Keratinocyte (primary cell): ENCODE measurements at regions not wholly inside any gene's neighbourhood (a gene's known extent, or its start where the extent isn't known, plus 50 kb on each side); places are given as distances from the start of the nearest gene placed in this dataset.

Experiments
- EZH2 ChIP-seq: IDR thresholded peaks from one replicate; pipeline ENCODE4 v1.6.1; 2012; ENCODE audit warnings: inconsistent platforms, mild to moderate bottlenecking, low read length, moderate library complexity
- TF ChIP-seq, protein P1 (sequence below), 3 experiments: IDR thresholded peaks in 1 of 3; conservative IDR thresholded peaks in 1 of 3; optimal IDR thresholded peaks in 1 of 3; 2 replicates in 2 of 3; 3 replicates in 1 of 3; pipeline versions ENCODE3 to v1.5.1; 2011; ENCODE audit warnings: low read length in 3 of 3, mild to moderate bottlenecking in 3 of 3, moderate library complexity in 2 of 3, control low read depth in 1 of 3, inconsistent platforms in 1 of 3; ENCODE audit not compliant: insufficient read depth in 2 of 3; ENCODE audit errors: extremely low read depth in 1 of 3

DNA sequence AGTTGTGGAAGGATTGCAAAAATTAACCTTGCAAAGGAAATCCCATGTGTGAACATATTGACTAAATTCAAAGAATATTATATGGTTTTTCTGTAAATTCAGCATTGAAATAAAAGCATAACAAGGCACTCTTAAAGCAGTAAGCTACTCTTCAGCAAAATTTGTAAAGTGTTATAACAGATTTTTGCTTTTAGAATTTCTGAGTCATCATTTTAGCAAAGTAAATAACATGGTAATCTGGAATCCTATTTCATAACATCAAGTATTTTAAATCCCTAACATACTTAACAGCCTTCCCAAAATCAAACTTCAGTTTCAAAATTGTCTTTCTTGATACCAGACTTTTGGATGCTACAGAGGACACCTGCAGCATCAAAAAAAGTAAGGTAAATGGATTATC lies 436.0 kb upstream of the CDH9 start:
- no peak for TF ChIP-seq EZH2
- TF ChIP-seq, protein P1, sequence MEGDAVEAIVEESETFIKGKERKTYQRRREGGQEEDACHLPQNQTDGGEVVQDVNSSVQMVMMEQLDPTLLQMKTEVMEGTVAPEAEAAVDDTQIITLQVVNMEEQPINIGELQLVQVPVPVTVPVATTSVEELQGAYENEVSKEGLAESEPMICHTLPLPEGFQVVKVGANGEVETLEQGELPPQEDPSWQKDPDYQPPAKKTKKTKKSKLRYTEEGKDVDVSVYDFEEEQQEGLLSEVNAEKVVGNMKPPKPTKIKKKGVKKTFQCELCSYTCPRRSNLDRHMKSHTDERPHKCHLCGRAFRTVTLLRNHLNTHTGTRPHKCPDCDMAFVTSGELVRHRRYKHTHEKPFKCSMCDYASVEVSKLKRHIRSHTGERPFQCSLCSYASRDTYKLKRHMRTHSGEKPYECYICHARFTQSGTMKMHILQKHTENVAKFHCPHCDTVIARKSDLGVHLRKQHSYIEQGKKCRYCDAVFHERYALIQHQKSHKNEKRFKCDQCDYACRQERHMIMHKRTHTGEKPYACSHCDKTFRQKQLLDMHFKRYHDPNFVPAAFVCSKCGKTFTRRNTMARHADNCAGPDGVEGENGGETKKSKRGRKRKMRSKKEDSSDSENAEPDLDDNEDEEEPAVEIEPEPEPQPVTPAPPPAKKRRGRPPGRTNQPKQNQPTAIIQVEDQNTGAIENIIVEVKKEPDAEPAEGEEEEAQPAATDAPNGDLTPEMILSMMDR (optimal IDR thresholded peaks at IDR 0.05 in 1 of 3, IDR thresholded peaks at IDR 0.05 in 1 of 3, conservative IDR thresholded peaks at IDR 0.05 in 1 of 3; ENCODE audit: extremely low read depth in 1 of 3, insufficient read depth in 2 of 3, low read length in 3 of 3) = no peak
